ENCODE measurements at regions not wholly inside any gene's neighbourhood (a gene's known extent, or its start where the extent isn't known, plus 50 kb on each side); places are given as distances from the start of the nearest gene placed in this dataset.

DNA sequence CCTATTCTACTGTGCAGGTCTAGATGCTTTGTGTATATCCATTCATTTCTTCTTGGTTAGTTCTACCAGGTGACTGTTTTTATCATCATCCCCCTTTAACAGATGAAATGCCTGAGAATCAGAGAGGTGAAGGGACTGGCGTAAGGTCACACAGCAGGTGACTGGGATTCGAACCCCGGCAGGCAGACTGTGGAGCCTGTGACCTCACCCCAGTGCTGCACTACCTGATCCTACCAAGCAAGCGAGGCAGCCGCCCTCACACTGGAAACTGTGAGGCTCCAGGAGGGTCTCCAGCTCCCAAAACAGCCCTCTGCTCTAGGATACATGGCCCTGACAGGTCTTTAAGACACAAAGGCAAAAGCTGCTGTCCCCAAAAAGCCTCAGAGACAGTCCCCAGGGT lies 91.7 kb downstream of the CHST1 start:
- CTCF ChIA-PET: interaction anchor here (0.8 to 3.3 kb wide), 2 partner anchors 82 to 198 kb away, joined by 3 to 10 read pairs; no protein-coding TSS in a partner anchor
- DNase-seq (ENCODE audit: low read depth in 1 of 2, low spot score in 1 of 2): no peak
- H3K27ac ChIP-seq: no peak overlapping the region
- no peak for FAIRE-seq
- 16% methylated on average over 5 of the region's 5 CpGs for WGBS (ENCODE audit: missing lambda C conversion rate)
- no peak overlapping the region for H3K4me2 ChIP-seq
- TF ChIP-seq CBX8 (IDR thresholded peaks at IDR 0.05): no peak
- no peak for TF ChIP-seq ZNF302 (CRISPR knock-in tag; IDR thresholded peaks at IDR 0.05)
- no peak for TF ChIP-seq ZC3H11A (IDR thresholded peaks at IDR 0.05)
- no peak for TF ChIP-seq MAFK (IDR thresholded peaks at IDR 0.05; ENCODE audit: partially characterized antibody)
- no peak for TF ChIP-seq JUNB (IDR thresholded peaks at IDR 0.05)
- TF ChIP-seq KDM5A (IDR thresholded peaks at IDR 0.05): no peak
- TF ChIP-seq HOXB5 (CRISPR knock-in tag; IDR thresholded peaks at IDR 0.05): no peak
- TF ChIP-seq EP300 (IDR thresholded peaks at IDR 0.05): no peak
- no peak for TF ChIP-seq TFCP2L1 (CRISPR knock-in tag; IDR thresholded peaks at IDR 0.05)
- TF ChIP-seq, protein P1, sequence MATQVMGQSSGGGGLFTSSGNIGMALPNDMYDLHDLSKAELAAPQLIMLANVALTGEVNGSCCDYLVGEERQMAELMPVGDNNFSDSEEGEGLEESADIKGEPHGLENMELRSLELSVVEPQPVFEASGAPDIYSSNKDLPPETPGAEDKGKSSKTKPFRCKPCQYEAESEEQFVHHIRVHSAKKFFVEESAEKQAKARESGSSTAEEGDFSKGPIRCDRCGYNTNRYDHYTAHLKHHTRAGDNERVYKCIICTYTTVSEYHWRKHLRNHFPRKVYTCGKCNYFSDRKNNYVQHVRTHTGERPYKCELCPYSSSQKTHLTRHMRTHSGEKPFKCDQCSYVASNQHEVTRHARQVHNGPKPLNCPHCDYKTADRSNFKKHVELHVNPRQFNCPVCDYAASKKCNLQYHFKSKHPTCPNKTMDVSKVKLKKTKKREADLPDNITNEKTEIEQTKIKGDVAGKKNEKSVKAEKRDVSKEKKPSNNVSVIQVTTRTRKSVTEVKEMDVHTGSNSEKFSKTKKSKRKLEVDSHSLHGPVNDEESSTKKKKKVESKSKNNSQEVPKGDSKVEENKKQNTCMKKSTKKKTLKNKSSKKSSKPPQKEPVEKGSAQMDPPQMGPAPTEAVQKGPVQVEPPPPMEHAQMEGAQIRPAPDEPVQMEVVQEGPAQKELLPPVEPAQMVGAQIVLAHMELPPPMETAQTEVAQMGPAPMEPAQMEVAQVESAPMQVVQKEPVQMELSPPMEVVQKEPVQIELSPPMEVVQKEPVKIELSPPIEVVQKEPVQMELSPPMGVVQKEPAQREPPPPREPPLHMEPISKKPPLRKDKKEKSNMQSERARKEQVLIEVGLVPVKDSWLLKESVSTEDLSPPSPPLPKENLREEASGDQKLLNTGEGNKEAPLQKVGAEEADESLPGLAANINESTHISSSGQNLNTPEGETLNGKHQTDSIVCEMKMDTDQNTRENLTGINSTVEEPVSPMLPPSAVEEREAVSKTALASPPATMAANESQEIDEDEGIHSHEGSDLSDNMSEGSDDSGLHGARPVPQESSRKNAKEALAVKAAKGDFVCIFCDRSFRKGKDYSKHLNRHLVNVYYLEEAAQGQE (IDR thresholded peaks at IDR 0.05): no peak
- TF ChIP-seq, protein P2, sequence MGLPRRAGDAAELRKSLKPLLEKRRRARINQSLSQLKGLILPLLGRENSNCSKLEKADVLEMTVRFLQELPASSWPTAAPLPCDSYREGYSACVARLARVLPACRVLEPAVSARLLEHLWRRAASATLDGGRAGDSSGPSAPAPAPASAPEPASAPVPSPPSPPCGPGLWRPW (IDR thresholded peaks at IDR 0.05): no peak
- no peaks in the 10 kb centered on the region for H3K9me3 ChIP-seq
- POLR2A ChIA-PET: no interaction called here
- no peak for ATAC-seq
- no peak overlapping the region for H3K4me3 ChIP-seq
- no peaks in the 10 kb centered on the region for H3K4me1 ChIP-seq

DNA sequence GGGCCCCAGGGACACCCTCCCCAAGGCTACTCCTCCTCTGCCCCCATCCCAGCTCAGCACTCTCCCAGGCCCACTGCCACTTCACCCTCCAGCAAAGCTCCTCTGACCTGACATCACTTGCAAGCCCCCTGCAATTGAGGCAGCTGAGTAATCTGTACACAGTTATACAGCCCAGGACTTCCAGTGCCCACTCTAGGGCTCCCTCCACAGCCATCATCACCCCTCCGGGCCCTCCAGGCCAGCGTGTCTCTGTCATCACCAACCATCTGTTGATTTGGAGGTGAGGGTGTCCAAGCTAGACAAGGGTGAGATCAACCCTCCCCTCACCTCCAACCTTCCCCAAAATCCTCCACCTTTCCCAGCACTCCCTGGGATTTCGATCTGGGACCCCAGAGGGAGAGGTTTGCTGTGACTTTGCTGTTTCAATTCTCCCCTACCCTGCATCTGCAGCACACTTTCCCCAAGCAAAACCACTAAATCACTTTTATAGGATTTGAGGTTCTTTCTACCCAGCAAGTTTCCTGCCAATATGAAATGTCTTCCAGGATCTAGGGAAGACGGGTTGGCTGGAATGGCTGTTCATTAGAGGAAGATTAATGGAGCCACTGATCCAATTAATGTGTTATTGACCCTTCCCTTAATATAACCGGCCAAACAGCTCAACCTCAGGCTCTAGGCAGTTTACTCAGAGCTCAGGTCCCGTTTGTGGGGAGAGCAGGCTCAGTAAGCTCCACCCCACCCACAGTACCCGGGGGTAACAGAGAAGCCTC lies 92.9 kb downstream of the CHST1 start:
- H3K4me2 ChIP-seq: no peak overlapping the region
- H3K9me3 ChIP-seq: no peaks in the 10 kb centered on the region
- no peak overlapping the region for H3K4me3 ChIP-seq
- ATAC-seq (no peak), FAIRE-seq (no peak), DNase-seq (ENCODE audit: low read depth in 1 of 2, low spot score in 1 of 2) (no peak)
- WGBS (ENCODE audit: missing lambda C conversion rate): 8% methylated on average over 7 of the region's 7 CpGs
- POLR2A ChIA-PET: no interaction called here
- TF ChIP-seq NPAS2 (CRISPR knock-in tag; IDR thresholded peaks at IDR 0.05; ENCODE audit: borderline replicate concordance) (no peak), FOXS1 (CRISPR knock-in tag; IDR thresholded peaks at IDR 0.05) (no peak), FOSL2 (IDR thresholded peaks at IDR 0.05) (no peak), FOSL2 (CRISPR knock-in tag; IDR thresholded peaks at IDR 0.05) (no peak), SMC3 (IDR thresholded peaks at IDR 0.05) (no peak), EHMT2 (IDR thresholded peaks at IDR 0.05; ENCODE audit: low read depth) (no peak)
- TF ChIP-seq, protein P3, sequence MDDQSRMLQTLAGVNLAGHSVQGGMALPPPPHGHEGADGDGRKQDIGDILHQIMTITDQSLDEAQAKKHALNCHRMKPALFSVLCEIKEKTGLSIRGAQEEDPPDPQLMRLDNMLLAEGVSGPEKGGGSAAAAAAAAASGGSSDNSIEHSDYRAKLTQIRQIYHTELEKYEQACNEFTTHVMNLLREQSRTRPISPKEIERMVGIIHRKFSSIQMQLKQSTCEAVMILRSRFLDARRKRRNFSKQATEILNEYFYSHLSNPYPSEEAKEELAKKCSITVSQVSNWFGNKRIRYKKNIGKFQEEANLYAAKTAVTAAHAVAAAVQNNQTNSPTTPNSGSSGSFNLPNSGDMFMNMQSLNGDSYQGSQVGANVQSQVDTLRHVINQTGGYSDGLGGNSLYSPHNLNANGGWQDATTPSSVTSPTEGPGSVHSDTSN (IDR thresholded peaks at IDR 0.05): no peak
- H3K4me1 ChIP-seq: no peaks in the 10 kb centered on the region
- H3K27ac ChIP-seq: no peak overlapping the region
- CTCF ChIA-PET: interaction anchor here (0.8 to 3.3 kb wide), 4 partner anchors 9 to 199 kb away, joined by 3 to 10 read pairs (median 4); no protein-coding TSS in a partner anchor

DNA sequence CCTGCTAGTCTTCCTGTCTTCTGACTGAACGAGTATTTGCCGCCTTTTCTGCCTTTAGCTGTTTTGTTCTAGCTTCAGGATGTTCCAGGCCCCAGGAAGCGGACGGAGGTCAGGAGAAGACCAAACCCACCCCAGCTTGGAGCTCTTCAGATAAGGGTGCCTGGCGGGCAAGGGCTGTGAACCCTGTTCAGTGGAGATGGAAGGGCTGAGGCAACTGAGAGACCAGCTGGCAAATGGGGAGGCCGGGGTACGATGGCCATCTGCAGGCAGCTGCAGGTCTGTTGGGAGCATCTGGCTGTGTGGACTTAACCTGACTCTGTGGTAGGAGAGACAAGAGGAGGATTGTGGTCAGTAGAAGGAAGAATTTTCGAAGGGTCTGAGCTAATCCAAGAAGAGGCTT lies 95.6 kb downstream of the CHST1 start:
- Histone ChIP-seq H3K9me3 (no peaks in the 10 kb centered on the region), H3K4me3 (no peak overlapping the region), H3K4me2 (no peak overlapping the region), H3K4me1 (no peaks in the 10 kb centered on the region), H3K27ac (no peak overlapping the region)
- WGBS (ENCODE audit: missing lambda C conversion rate): 29% methylated on average over 8 of the region's 8 CpGs
- CTCF ChIA-PET: interaction anchor here (0.9 kb wide), 1 partner anchor 26 kb away, joined by 3 read pairs; no protein-coding TSS in a partner anchor
- no peak for DNase-seq (ENCODE audit: low read depth in 1 of 2, low spot score in 1 of 2)
- no peak for ATAC-seq
- no peak for FAIRE-seq
- POLR2A ChIA-PET: no interaction called here
- TF ChIP-seq, protein P4, sequence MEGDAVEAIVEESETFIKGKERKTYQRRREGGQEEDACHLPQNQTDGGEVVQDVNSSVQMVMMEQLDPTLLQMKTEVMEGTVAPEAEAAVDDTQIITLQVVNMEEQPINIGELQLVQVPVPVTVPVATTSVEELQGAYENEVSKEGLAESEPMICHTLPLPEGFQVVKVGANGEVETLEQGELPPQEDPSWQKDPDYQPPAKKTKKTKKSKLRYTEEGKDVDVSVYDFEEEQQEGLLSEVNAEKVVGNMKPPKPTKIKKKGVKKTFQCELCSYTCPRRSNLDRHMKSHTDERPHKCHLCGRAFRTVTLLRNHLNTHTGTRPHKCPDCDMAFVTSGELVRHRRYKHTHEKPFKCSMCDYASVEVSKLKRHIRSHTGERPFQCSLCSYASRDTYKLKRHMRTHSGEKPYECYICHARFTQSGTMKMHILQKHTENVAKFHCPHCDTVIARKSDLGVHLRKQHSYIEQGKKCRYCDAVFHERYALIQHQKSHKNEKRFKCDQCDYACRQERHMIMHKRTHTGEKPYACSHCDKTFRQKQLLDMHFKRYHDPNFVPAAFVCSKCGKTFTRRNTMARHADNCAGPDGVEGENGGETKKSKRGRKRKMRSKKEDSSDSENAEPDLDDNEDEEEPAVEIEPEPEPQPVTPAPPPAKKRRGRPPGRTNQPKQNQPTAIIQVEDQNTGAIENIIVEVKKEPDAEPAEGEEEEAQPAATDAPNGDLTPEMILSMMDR (IDR thresholded peaks at IDR 0.05): no peak
- TF ChIP-seq, protein P5, sequence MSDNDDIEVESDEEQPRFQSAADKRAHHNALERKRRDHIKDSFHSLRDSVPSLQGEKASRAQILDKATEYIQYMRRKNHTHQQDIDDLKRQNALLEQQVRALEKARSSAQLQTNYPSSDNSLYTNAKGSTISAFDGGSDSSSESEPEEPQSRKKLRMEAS (IDR thresholded peaks at IDR 0.05): no peak
- TF ChIP-seq, protein P6, sequence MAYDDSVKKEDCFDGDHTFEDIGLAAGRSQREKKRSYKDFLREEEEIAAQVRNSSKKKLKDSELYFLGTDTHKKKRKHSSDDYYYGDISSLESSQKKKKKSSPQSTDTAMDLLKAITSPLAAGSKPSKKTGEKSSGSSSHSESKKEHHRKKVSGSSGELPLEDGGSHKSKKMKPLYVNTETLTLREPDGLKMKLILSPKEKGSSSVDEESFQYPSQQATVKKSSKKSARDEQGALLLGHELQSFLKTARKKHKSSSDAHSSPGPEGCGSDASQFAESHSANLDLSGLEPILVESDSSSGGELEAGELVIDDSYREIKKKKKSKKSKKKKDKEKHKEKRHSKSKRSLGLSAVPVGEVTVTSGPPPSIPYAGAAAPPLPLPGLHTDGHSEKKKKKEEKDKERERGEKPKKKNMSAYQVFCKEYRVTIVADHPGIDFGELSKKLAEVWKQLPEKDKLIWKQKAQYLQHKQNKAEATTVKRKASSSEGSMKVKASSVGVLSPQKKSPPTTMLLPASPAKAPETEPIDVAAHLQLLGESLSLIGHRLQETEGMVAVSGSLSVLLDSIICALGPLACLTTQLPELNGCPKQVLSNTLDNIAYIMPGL (CRISPR knock-in tag; IDR thresholded peaks at IDR 0.05; ENCODE audit: borderline replicate concordance): no peak
- no peak for TF ChIP-seq ZNF302 (CRISPR knock-in tag; IDR thresholded peaks at IDR 0.05)
- TF ChIP-seq HEYL (CRISPR knock-in tag; IDR thresholded peaks at IDR 0.05): no peak
- no peak for TF ChIP-seq EHF (CRISPR knock-in tag; IDR thresholded peaks at IDR 0.05)
- no peak for TF ChIP-seq JUN (IDR thresholded peaks at IDR 0.05)
- TF ChIP-seq, protein P7, sequence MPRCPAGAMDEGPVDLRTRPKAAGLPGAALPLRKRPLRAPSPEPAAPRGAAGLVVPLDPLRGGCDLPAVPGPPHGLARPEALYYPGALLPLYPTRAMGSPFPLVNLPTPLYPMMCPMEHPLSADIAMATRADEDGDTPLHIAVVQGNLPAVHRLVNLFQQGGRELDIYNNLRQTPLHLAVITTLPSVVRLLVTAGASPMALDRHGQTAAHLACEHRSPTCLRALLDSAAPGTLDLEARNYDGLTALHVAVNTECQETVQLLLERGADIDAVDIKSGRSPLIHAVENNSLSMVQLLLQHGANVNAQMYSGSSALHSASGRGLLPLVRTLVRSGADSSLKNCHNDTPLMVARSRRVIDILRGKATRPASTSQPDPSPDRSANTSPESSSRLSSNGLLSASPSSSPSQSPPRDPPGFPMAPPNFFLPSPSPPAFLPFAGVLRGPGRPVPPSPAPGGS (IDR thresholded peaks at IDR 0.05): no peak
